ENCODE measurements at regions not wholly inside any gene's neighbourhood (a gene's known extent, or its start where the extent isn't known, plus 50 kb on each side); places are given as distances from the start of the nearest gene placed in this dataset. TPM values are rescaled to one million over a fixed set of nuclear protein-coding genes. Genes with fewer than 3 reads are reported as not detected.

DNA sequence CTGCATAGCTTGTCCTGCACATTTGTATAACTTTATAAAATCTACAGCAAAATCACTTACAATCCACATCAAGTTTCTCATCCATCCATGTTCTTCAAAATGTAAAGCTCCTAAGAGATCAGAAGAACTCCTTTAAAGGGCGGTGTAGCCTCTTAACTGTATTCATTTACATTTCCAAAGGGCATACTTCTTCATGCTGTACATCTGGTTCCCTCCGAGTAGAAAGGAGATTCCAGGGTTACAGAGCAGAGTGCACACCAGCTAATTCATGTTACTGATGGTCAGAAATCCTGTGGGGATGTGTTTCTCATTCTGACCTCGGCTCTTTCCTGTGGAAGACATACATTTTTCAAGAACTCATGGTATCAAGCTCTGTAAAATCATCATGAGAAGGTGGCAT lies 231.8 kb downstream of the ARAP2 start:
- no peak overlapping the region for H3K4me3 Mint-ChIP-seq
- no peak overlapping the region for H3K4me2 ChIP-seq
- no peak overlapping the region for H3K27ac Mint-ChIP-seq
- H3K4me1 ChIP-seq: no peaks in the 10 kb centered on the region
- H3K9ac ChIP-seq: no peak overlapping the region
- TF ChIP-seq EZH2phosphoT487 (IDR thresholded peaks at IDR 0.05) (no peak), EZH2 (IDR thresholded peaks at IDR 0.05) (no peak), CTCF (IDR thresholded peaks at IDR 0.05) (no peak)
- no peak overlapping the region for H3K4me3 ChIP-seq
- H3K27me3 ChIP-seq: no peaks in the 10 kb centered on the region
- no peaks in the 10 kb centered on the region for H3F3A ChIP-seq (ENCODE audit: low read depth)
- no peak for DNase-seq (ENCODE audit: low spot score)
- H3K36me3 ChIP-seq: no peaks in the 10 kb centered on the region
- H3K36me3 Mint-ChIP-seq: no peaks in the 10 kb centered on the region
- no peaks in the 10 kb centered on the region for H3K9me3 Mint-ChIP-seq
- no peak overlapping the region for H3K27ac ChIP-seq
- no peaks in the 10 kb centered on the region for H3K27me3 Mint-ChIP-seq (ENCODE audit: insufficient read depth, low read depth)
- H3K4me1 Mint-ChIP-seq: no peaks in the 10 kb centered on the region
- no peaks in the 10 kb centered on the region for H3K9me3 ChIP-seq (ENCODE audit: low read depth)
- H4K20me1 ChIP-seq (ENCODE audit: low read depth): no peaks in the 10 kb centered on the region
- no peak overlapping the region for H2AFZ ChIP-seq (replicated peaks)
- no peaks in the 10 kb centered on the region for H3K79me2 ChIP-seq (ENCODE audit: low read depth)

GRCh38 chr4:36013206-36013605 lies 231.1 kb downstream of the ARAP2 start:
- no peak for DNase-seq (ENCODE audit: low spot score)
- no peak overlapping the region for H3K4me3 Mint-ChIP-seq
- H3K27ac Mint-ChIP-seq: no peak overlapping the region
- H3F3A ChIP-seq (ENCODE audit: low read depth): no peaks in the 10 kb centered on the region
- H3K4me3 ChIP-seq: no peak overlapping the region
- no peaks in the 10 kb centered on the region for H3K79me2 ChIP-seq (ENCODE audit: low read depth)
- H3K4me1 ChIP-seq: no peaks in the 10 kb centered on the region
- H3K36me3 Mint-ChIP-seq: no peaks in the 10 kb centered on the region
- no peak overlapping the region for H3K27ac ChIP-seq
- no peaks in the 10 kb centered on the region for H3K4me1 Mint-ChIP-seq
- TF ChIP-seq EZH2 (IDR thresholded peaks at IDR 0.05) (no peak), CTCF (IDR thresholded peaks at IDR 0.05) (no peak), EZH2phosphoT487 (IDR thresholded peaks at IDR 0.05) (no peak)
- H3K9ac ChIP-seq: no peak overlapping the region
- no peaks in the 10 kb centered on the region for H4K20me1 ChIP-seq (ENCODE audit: low read depth)
- H3K27me3 Mint-ChIP-seq (ENCODE audit: insufficient read depth, low read depth): no peaks in the 10 kb centered on the region
- no peaks in the 10 kb centered on the region for H3K9me3 Mint-ChIP-seq
- no peak overlapping the region for H2AFZ ChIP-seq (replicated peaks)
- H3K36me3 ChIP-seq: no peaks in the 10 kb centered on the region
- no peaks in the 10 kb centered on the region for H3K9me3 ChIP-seq (ENCODE audit: low read depth)
- H3K4me2 ChIP-seq: no peak overlapping the region
- no peaks in the 10 kb centered on the region for H3K27me3 ChIP-seq

Small RNAs in the stretch of these regions (small RNA-seq; reads per million reads assigned to genes)
- not detected for gene AC097535.2
- gene RF01210: not detected
- gene RNU6-573P: not detected

Measured in neural progenitor cell (in vitro differentiated cells).